GM12873 (cell line): ENCODE measurements at regions not wholly inside any gene's neighbourhood (a gene's known extent, or its start where the extent isn't known, plus 50 kb on each side); places are given as distances from the start of the nearest gene placed in this dataset.

Experiments used
- TF ChIP-seq, protein P1 (sequence below): IDR thresholded peaks from 2 replicates; pipeline ENCODE4 v1.5.1; 2012; ENCODE audit warnings: low read depth, mild to moderate bottlenecking, moderate library complexity, low read length, control low read depth; ENCODE audit not compliant: insufficient read depth; ENCODE audit errors: missing control alignments

DNA sequence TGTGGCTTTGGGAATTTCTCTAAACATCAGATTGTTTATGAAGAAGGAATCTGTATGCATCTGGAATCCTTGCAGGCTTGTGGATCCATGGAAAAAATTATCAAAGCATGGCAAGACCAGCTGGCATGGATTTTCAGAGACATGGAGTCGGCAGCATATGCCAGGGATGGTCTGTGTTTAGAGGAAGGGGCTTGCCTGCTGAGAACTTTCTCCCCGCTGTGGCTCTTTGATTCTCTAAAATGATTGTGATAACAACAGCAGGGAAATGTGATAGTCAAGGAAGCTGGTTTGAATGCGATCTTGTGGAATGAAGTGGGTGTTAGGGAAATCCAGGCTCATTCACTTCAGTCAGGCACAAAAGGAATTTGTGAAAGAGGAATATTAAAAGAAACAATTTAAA is 245.7 kb upstream of the THRB start:
- TF ChIP-seq, protein P1, sequence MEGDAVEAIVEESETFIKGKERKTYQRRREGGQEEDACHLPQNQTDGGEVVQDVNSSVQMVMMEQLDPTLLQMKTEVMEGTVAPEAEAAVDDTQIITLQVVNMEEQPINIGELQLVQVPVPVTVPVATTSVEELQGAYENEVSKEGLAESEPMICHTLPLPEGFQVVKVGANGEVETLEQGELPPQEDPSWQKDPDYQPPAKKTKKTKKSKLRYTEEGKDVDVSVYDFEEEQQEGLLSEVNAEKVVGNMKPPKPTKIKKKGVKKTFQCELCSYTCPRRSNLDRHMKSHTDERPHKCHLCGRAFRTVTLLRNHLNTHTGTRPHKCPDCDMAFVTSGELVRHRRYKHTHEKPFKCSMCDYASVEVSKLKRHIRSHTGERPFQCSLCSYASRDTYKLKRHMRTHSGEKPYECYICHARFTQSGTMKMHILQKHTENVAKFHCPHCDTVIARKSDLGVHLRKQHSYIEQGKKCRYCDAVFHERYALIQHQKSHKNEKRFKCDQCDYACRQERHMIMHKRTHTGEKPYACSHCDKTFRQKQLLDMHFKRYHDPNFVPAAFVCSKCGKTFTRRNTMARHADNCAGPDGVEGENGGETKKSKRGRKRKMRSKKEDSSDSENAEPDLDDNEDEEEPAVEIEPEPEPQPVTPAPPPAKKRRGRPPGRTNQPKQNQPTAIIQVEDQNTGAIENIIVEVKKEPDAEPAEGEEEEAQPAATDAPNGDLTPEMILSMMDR = no peak

DNA sequence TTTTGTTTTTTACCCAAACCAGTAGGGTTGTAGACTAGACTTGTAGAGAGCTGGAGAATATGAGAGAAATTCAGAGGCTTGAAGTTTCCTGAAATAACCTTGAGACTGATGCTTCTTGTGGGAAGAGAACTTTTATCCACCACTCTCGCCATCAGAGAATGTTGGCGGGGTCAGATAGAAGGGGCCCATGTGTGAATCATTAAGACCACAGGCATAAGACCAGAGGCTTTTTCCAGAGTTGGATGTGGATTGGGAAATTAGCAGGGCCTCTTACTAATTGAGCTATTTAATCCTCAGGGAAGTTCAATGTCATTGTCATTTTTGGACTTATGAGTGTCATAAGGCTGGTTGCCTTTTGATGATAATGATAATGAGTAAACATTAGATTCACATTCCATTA is 246.9 kb upstream of the THRB start:
- TF ChIP-seq, protein P1 = no peak

DNA sequence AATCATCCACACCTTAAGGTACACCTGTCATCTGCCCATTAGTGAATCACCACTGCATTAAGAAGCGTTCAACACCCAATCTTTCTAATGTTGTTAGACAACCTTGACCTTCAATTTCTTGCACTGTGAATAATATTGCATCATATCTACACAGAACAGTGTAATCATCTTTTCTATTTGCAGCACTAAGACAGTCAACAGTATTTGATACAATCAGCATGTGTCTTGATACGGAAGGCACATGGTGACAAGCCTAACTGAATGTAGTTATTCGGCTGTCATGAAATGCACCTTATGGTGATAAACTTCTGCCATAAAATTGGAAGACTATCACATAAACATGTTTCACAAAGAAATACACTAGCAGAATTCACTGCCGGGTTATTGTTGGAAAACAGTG is 253.9 kb upstream of the THRB start:
- TF ChIP-seq, protein P1 = no peak

DNA sequence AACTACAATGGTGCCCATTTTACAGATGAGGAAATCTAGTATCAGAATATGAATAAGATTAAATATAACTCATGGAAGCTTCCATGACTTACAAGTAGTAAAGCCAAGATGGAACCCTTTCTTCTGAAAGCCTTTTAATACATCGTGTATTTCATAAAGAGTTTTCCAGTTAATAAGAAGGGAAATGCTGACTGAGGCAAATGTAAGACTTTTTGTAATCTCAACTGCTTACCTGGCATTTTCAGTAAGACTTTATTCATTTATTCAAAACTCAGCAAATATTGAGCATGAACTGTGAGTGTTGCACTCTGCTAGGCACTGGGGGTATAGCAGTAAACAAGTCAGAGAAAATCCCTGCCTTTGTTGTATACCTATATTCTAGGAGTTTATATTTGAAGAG is 256.4 kb upstream of the THRB start:
- TF ChIP-seq, protein P1 = no peak

DNA sequence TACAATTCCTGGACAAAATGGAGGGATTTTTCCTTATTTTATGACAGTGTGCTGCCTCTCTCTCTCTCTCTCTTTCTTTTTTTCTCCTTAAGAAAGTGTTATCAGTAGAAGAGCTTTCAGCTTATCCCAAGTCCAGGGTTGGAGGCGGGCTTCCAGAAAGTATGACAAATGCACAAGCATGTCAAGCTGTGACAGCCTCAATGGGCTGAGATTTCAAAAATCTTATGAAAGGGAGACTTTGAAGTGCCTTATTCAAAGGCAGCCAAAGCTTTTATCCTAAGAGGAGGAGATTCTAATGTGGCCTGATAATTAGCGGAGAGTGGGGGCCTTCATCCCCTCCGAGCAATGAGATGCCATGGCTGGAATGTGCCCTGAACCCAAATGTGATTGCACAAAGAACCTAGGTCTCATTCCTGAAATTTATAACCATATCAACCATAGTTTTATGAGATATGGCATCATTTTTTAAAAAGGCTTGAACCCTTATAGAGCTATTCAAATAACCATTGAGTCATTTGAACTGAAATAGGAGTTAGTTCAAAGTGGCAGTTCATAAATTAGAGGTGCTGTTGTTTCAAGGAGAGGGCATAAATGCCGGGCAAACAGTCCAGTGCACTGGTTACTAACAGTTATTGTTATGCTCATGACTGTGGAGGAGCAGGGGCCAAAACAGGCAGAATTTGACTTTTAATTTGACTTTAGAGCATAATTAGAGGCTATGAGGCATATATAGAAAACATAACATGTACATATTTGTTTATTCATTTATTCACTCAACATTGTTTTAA is 261.6 kb upstream of the THRB start:
- TF ChIP-seq, protein P1 = no peak

DNA sequence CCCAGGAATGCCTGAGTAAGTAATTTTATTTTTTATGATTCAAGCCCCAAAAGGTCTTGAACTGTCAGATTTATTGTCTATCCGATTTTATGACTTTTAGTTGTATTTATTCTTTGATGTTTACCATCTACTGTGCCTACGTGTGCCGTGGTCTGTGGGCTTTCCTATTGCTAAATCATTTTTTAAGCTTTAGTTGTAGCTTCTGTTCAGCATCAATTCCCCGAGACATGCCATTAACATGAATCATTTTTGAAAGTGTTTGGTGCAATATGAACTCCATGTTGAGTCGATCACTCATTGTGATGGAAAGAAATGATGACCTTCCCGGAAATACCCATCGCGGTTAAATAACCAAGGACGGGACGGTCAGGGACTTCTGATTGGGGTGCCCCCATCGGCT is 268.7 kb upstream of the THRB start:
- TF ChIP-seq, protein P1 = no peak

DNA sequence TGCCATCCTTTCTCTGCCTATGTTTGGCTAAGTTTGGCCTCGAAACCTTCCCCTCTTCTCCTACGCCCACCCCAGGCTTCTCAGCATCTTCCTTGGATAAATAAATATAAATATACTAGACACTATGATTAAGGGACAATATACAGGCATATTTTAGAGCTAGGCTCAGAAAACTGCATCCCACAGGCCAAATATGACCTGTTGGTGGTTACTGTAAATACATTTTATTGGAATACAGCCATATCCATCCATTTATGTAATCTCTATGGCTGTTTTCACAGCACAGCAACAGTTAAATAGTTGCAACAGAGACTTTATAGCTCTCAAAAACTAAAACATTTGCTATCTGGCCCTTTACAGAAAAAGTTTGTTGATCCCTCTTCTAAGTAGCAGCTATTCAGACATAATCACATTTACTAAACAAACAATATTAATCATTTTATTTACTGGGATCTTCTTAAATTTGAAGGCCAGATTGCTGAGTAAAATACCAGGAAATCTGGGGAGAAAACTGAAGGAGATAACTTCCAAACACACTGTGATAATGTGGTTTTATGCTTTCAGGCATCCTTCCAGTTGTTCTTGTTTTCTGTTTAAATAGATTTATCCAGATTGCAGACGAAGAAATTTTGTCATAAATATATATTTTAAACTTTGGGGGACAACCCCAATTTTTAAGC is 269.7 kb upstream of the THRB start:
- TF ChIP-seq, protein P1 = no peak
